MM.1S (cell line): ENCODE measurements at regions not wholly inside any gene's neighbourhood (a gene's known extent, or its start where the extent isn't known, plus 50 kb on each side); places are given as distances from the start of the nearest gene placed in this dataset.

Experiments
- EZH2 ChIP-seq: fragments of 300-600 bp; sonication (generic); optimal IDR thresholded peaks from 2 replicates; pipeline ENCODE3; 2017; ENCODE audit warnings: low read depth, mild to moderate bottlenecking, antibody characterized with exemption, low read length, mixed read lengths
- TF ChIP-seq, protein P1 (sequence below): fragments of 300-600 bp; sonication (generic); IDR thresholded peaks from 2 replicates; pipeline ENCODE4 v1.5.1; 2016; ENCODE audit warnings: antibody characterized with exemption, low read length, mixed read lengths

DNA sequence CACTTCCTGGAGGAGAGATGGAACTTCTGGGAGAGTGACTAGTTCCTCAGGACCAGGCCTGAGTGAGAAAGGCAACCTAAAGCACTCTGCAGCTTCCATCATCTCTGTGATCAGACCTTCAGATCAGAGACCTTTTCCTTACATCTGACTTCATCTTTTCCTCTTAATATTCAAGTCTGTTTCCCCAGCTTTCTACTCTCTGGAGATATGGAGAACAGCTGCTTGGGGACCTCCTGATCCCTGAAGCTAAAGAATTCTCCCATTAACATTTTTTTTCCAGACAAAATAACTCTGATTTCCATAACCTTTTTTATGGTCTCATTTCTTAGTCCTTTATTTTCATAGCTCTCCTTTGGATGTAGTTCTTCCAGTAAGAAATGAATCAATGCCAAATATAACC, 133.4 kb upstream of the FNDC3A start:
- TF ChIP-seq, protein P1, sequence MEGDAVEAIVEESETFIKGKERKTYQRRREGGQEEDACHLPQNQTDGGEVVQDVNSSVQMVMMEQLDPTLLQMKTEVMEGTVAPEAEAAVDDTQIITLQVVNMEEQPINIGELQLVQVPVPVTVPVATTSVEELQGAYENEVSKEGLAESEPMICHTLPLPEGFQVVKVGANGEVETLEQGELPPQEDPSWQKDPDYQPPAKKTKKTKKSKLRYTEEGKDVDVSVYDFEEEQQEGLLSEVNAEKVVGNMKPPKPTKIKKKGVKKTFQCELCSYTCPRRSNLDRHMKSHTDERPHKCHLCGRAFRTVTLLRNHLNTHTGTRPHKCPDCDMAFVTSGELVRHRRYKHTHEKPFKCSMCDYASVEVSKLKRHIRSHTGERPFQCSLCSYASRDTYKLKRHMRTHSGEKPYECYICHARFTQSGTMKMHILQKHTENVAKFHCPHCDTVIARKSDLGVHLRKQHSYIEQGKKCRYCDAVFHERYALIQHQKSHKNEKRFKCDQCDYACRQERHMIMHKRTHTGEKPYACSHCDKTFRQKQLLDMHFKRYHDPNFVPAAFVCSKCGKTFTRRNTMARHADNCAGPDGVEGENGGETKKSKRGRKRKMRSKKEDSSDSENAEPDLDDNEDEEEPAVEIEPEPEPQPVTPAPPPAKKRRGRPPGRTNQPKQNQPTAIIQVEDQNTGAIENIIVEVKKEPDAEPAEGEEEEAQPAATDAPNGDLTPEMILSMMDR, result no peak
- TF ChIP-seq EZH2, result no peak
